OCI-LY1 (cell line): ENCODE measurements at regions not wholly inside any gene's neighbourhood (a gene's known extent, or its start where the extent isn't known, plus 50 kb on each side); places are given as distances from the start of the nearest gene placed in this dataset.

Experiments used
- H2AFZ ChIP-seq: fragments of 200-600 bp; sonication (generic), shearing (Covaris generic); 2 replicates; pipeline ENCODE4 v1.6.0; 2014; ENCODE audit warnings: antibody characterized with exemption, mild to moderate bottlenecking, low read length
- H3F3A ChIP-seq: fragments of 200-600 bp; sonication (generic), shearing (Covaris generic); 2 replicates; pipeline ENCODE4 v1.6.0; 2014; ENCODE audit warnings: mild to moderate bottlenecking, antibody characterized with exemption, low read length, moderate library complexity; ENCODE audit not compliant: insufficient read depth
- H3K27ac ChIP-seq: fragments of 200-600 bp; sonication (generic); 2 replicates; pipeline ENCODE4 v1.5.1; 2014; ENCODE audit warnings: low read length, mixed run types, mild to moderate bottlenecking, low read depth; ENCODE audit not compliant: poor library complexity, severe bottlenecking
- H3K27me3 ChIP-seq: fragments of 200-600 bp; sonication (generic); 2 replicates; pipeline ENCODE4 v1.6.0; 2014; ENCODE audit warnings: antibody characterized with exemption, mild to moderate bottlenecking, low read length, moderate library complexity; ENCODE audit not compliant: insufficient read depth
- H3K36me3 ChIP-seq: fragments of 200-600 bp; sonication (generic); 2 replicates; pipeline ENCODE4 v1.6.1; 2014; ENCODE audit warnings: mild to moderate bottlenecking, antibody characterized with exemption, low read length, moderate library complexity, mixed read lengths; ENCODE audit not compliant: insufficient read depth
- H3K4me1 ChIP-seq: fragments of 200-600 bp; sonication (generic); 2 replicates; pipeline ENCODE4 v1.5.1; 2014; ENCODE audit warnings: mild to moderate bottlenecking, low read length, moderate library complexity; ENCODE audit not compliant: insufficient read depth, severe bottlenecking
- H3K4me2 ChIP-seq: fragments of 200-600 bp; sonication (generic), shearing (Covaris generic); 2 replicates; pipeline ENCODE4 v1.6.1; 2014; ENCODE audit warnings: low read length
- H3K4me3 ChIP-seq: fragments of 200-600 bp; sonication (generic); 2 replicates; pipeline ENCODE4 v1.5.1; 2014; ENCODE audit warnings: low read length, low read depth, mild to moderate bottlenecking, mixed read lengths; ENCODE audit not compliant: poor library complexity, severe bottlenecking
- H3K79me2 ChIP-seq: fragments of 200-600 bp; shearing (Covaris generic); 2 replicates; pipeline ENCODE4 v1.6.1; 2016; ENCODE audit warnings: mixed run types, low read length, mixed read lengths; ENCODE audit not compliant: insufficient read depth
- H3K9ac ChIP-seq: fragments of 200-600 bp; sonication (generic), shearing (Covaris generic); 2 replicates; pipeline ENCODE4 v1.6.1; 2014; ENCODE audit warnings: mild to moderate bottlenecking, low read length, mixed read lengths
- H3K9me2 ChIP-seq: fragments of 200-600 bp; sonication (generic), shearing (Covaris generic); 2 replicates; pipeline ENCODE4 v1.6.1; 2014; ENCODE audit warnings: low read depth, mild to moderate bottlenecking, low read length, mixed read lengths
- H3K9me3 ChIP-seq: fragments of 200-600 bp; shearing (Covaris generic); 2 replicates; pipeline ENCODE4 v1.6.1; 2014; ENCODE audit warnings: low read length, mixed read lengths
- H4K20me1 ChIP-seq: fragments of 200-600 bp; sonication (generic), shearing (Covaris generic); 2 replicates; pipeline ENCODE4 v1.6.0; 2016; ENCODE audit warnings: mild to moderate bottlenecking, low read length; ENCODE audit not compliant: insufficient read depth
- CTCF ChIP-seq: fragments of 200-600 bp; sonication (generic), shearing (Covaris generic); IDR thresholded peaks from 2 replicates; pipeline ENCODE4 v1.5.1; 2017; ENCODE audit warnings: mild to moderate bottlenecking, antibody characterized with exemption, low read length, moderate library complexity, mixed read lengths
- EZH2 ChIP-seq: fragments of 200-600 bp; sonication (generic), shearing (Covaris generic); IDR thresholded peaks from 2 replicates; pipeline ENCODE4 v1.8.0; 2017; ENCODE audit warnings: borderline replicate concordance, mixed run types, mild to moderate bottlenecking, antibody characterized with exemption, low read length, moderate library complexity, mixed read lengths

DNA sequence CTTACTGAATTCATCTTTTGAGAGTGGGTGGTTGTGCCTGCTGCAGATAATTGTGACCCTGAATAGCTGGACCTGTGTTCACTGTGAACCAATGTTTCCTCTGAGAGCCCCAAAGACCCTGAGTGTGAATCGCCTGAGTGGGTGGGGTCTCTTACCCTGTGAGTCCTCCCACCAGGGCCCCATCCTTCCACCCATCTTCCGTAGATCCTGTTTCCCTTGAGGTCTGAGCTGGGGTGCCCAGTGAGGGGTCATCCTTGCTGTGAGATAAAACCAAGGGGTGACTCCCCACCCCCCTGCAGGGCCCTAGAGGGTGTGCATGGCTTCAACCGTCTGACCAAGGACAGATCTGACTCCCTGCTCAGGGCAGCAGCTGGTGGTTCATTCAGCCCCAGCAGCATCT, 78.0 kb upstream of the ZNF479 start:
- H3K9me3 ChIP-seq, result no peaks in the 10 kb centered on the region
- no peaks in the 10 kb centered on the region for H3K4me1 ChIP-seq
- no peaks in the 10 kb centered on the region for H3K79me2 ChIP-seq
- H3K9me2 ChIP-seq, result no peaks in the 10 kb centered on the region
- no peak overlapping the region for H3K27ac ChIP-seq
- TF ChIP-seq CTCF (no peak), EZH2 (no peak)
- no peak overlapping the region for H3K4me2 ChIP-seq
- H3K9ac ChIP-seq, result no peak overlapping the region
- no peak overlapping the region for H3K4me3 ChIP-seq
- no peaks in the 10 kb centered on the region for H4K20me1 ChIP-seq
- no peaks in the 10 kb centered on the region for H3K36me3 ChIP-seq
- H3K27me3 ChIP-seq, result no peaks in the 10 kb centered on the region
- H2AFZ ChIP-seq, result no peak overlapping the region
- no peaks in the 10 kb centered on the region for H3F3A ChIP-seq

GRCh38 chr7:57210871-57211270, 78.6 kb upstream of the ZNF479 start:
- Histone ChIP-seq H3K27ac (no peak overlapping the region), H3F3A (no peaks in the 10 kb centered on the region), H3K4me1 (no peaks in the 10 kb centered on the region), H3K4me2 (no peak overlapping the region), H3K9me3 (no peaks in the 10 kb centered on the region), H3K9me2 (no peaks in the 10 kb centered on the region), H3K36me3 (no peaks in the 10 kb centered on the region), H3K27me3 (no peaks in the 10 kb centered on the region), H3K79me2 (no peaks in the 10 kb centered on the region), H4K20me1 (no peaks in the 10 kb centered on the region), H3K9ac (no peak overlapping the region), H3K4me3 (no peak overlapping the region), H2AFZ (no peak overlapping the region)
- TF ChIP-seq EZH2 (no peak), CTCF (no peak)

- Histone ChIP-seq H3K9ac (no peak overlapping the region), H3K36me3 (no peaks in the 10 kb centered on the region), H4K20me1 (no peaks in the 10 kb centered on the region), H3K27ac (no peak overlapping the region), H3K4me3 (no peak overlapping the region), H3K4me2 (no peak overlapping the region), H3F3A (no peaks in the 10 kb centered on the region), H3K9me2 (no peaks in the 10 kb centered on the region), H3K79me2 (no peaks in the 10 kb centered on the region), H3K4me1 (no peaks in the 10 kb centered on the region), H2AFZ (no peak overlapping the region), H3K9me3 (no peaks in the 10 kb centered on the region), H3K27me3 (no peaks in the 10 kb centered on the region)
- no peak for TF ChIP-seq EZH2
- TF ChIP-seq CTCF, result no peak
Measured at GRCh38 chr7:57211428-57212100, 79.3 kb upstream of the ZNF479 start.
